Upper lobe of left lung (tissue), 4 donors: ENCODE measurements at regions not wholly inside any gene's neighbourhood (a gene's known extent, or its start where the extent isn't known, plus 50 kb on each side); places are given as distances from the start of the nearest gene placed in this dataset.
"Not testable (repeated sequence)": the region's sequence is repeated elsewhere in the genome, so short reads cannot be mapped to it uniquely, and the experiment has no call there.

Source experiments
- POLR2A ChIP-seq, 4 donors: fragments of 450-650 bp; IDR thresholded peaks; one replicate each; pipeline ENCODE4 v1.5.1; 2016 to 2017; ENCODE audit warnings: antibody characterized with exemption in 4 of 4, mild to moderate bottlenecking in 2 of 4
- TF ChIP-seq, protein P1 (sequence below), 6 experiments: fragments of 450-650 bp in 4 of 6; fragments of 200-600 bp in 2 of 6; sonication (generic) in 2 of 6; IDR thresholded peaks; one replicate each; pipeline ENCODE4 v1.5.1; 2016 to 2019; ENCODE audit warnings: antibody characterized with exemption in 6 of 6

DNA sequence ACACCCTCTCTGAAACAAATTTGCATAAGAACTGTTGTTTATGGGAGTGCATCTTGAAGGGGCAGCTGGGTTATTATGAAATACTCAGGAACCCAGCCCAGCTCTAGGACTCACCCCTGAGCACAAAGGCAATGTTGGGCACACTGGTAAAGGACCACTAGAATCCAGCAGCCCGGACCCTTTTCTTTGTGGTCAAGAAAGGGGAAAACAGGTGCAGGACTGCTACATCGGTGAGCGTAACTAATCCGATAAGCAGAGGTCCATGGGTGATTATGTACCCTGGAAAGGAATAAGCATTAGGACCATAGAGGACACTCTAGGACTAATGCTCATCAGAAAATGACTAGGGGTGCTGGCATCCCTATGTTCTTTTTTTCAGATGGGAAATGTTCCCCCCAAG lies 185.0 kb upstream of the GPC6 start:
- not testable (repeated sequence) for TF ChIP-seq POLR2A (IDR thresholded peaks at IDR 0.05)
- TF ChIP-seq, protein P1, sequence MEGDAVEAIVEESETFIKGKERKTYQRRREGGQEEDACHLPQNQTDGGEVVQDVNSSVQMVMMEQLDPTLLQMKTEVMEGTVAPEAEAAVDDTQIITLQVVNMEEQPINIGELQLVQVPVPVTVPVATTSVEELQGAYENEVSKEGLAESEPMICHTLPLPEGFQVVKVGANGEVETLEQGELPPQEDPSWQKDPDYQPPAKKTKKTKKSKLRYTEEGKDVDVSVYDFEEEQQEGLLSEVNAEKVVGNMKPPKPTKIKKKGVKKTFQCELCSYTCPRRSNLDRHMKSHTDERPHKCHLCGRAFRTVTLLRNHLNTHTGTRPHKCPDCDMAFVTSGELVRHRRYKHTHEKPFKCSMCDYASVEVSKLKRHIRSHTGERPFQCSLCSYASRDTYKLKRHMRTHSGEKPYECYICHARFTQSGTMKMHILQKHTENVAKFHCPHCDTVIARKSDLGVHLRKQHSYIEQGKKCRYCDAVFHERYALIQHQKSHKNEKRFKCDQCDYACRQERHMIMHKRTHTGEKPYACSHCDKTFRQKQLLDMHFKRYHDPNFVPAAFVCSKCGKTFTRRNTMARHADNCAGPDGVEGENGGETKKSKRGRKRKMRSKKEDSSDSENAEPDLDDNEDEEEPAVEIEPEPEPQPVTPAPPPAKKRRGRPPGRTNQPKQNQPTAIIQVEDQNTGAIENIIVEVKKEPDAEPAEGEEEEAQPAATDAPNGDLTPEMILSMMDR (IDR thresholded peaks at IDR 0.05): not testable (repeated sequence)
